Activated CD8-positive, alpha-beta memory T cell treated with anti-CD3 and anti-CD28 coated beads for 24 hours (primary cell): ENCODE measurements at regions not wholly inside any gene's neighbourhood (a gene's known extent, or its start where the extent isn't known, plus 50 kb on each side); places are given as distances from the start of the nearest gene placed in this dataset.
"Not testable (repeated sequence)": the region's sequence is repeated elsewhere in the genome, so short reads cannot be mapped to it uniquely, and the experiment has no call there.

Experiments used
- DNase-seq: peaks from one replicate; pipeline ENCODE4 v3.0.0-alpha.2; 2020

GRCh38 chr15:98529205-98530145, 118.9 kb upstream of the IGF1R start:
- DNase-seq: no peak

- no peak for DNase-seq
Measured at GRCh38 chr15:98530570-98530969, 117.8 kb upstream of the IGF1R start.

- no peak for DNase-seq
Measured at GRCh38 chr15:98532063-98532462, 116.3 kb upstream of the IGF1R start.

GRCh38 chr15:98536976-98537375, 111.4 kb upstream of the IGF1R start:
- no peak for DNase-seq

GRCh38 chr15:98537516-98538060, 110.8 kb upstream of the IGF1R start:
- DNase-seq: no peak

GRCh38 chr15:98541519-98541918, 106.8 kb upstream of the IGF1R start:
- no peak for DNase-seq

GRCh38 chr15:98543237-98543636, 105.1 kb upstream of the IGF1R start:
- no peak for DNase-seq

GRCh38 chr15:98546329-98546728, 102.0 kb upstream of the IGF1R start:
- no peak for DNase-seq

GRCh38 chr15:98547275-98547674, 101.1 kb upstream of the IGF1R start:
- DNase-seq: no peak

GRCh38 chr15:98547741-98548138, 100.6 kb upstream of the IGF1R start:
- no peak for DNase-seq

GRCh38 chr15:98548139-98548971, 100.0 kb upstream of the IGF1R start:
- peak; percentile 75 for DNase-seq

GRCh38 chr15:98549003-98549402, 99.3 kb upstream of the IGF1R start:
- no peak for DNase-seq

GRCh38 chr15:98549741-98550140, 98.6 kb upstream of the IGF1R start:
- DNase-seq: no peak

- not testable (repeated sequence) for DNase-seq
Measured at GRCh38 chr15:98550363-98550762, 98.0 kb upstream of the IGF1R start.

- DNase-seq: no peak
Measured at GRCh38 chr15:98551936-98552562, 96.3 kb upstream of the IGF1R start.

GRCh38 chr15:98554272-98555172, 93.8 kb upstream of the IGF1R start:
- no peak for DNase-seq

GRCh38 chr15:98555173-98555515, 93.2 kb upstream of the IGF1R start:
- DNase-seq: no peak

GRCh38 chr15:98556321-98556720, 92.0 kb upstream of the IGF1R start:
- no peak for DNase-seq

- DNase-seq: no peak
Measured at GRCh38 chr15:98560338-98560737, 88.0 kb upstream of the IGF1R start.

GRCh38 chr15:98561169-98561941, 87.0 kb upstream of the IGF1R start:
- no peak for DNase-seq

- DNase-seq: no peak
Measured at GRCh38 chr15:98562331-98562937, 85.9 kb upstream of the IGF1R start.
